HG03558 (cell line): ENCODE measurements at regions not wholly inside any gene's neighbourhood (a gene's known extent, or its start where the extent isn't known, plus 50 kb on each side); places are given as distances from the start of the nearest gene placed in this dataset.
A peak's percentile ranks its signal among the peaks of the same experiment; 100 is the strongest.

Source experiments
- ATAC-seq: cut with Tn5 transposase; IDR thresholded peaks from one replicate; pipeline ENCODE4 v1.9.1; 2021; ENCODE audit warnings: moderate number of reproducible peaks; ENCODE audit not compliant: unreplicated experiment; ENCODE audit errors: extremely low read depth

DNA sequence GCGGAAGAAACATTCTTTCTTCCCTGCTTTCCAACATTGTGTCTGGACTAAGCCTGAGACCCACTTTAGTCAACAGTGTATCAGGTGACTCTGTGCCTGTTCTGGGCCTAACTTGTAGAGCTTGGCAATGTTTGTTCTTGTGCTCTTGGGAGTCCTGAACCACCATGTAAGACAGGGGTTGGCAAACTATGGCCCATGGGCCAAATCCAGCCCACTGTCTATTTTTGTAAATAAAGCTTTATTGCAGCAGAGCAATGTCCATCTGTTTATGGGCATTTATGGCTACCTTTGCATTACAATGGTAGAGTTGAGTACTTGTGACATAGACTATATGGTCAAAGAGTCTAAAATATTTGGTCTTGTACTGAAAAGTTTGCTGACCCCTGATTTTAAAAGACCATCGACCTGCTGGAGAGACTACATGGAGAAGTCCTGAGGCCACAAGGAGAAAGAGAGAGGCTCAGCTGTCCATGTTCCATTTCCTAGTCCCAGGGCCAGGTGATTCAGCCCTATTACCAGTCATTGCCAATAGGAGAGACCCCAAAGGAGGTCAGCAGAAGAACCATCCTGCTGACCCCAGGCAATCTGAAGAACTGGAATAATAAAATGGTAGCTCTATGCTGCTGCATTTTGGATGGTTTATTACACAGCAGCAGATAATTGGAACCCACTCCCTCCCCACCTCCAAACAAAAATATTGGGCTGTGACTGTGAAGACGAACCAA, 211.3 kb downstream of the AUH start:
- no peak for ATAC-seq

DNA sequence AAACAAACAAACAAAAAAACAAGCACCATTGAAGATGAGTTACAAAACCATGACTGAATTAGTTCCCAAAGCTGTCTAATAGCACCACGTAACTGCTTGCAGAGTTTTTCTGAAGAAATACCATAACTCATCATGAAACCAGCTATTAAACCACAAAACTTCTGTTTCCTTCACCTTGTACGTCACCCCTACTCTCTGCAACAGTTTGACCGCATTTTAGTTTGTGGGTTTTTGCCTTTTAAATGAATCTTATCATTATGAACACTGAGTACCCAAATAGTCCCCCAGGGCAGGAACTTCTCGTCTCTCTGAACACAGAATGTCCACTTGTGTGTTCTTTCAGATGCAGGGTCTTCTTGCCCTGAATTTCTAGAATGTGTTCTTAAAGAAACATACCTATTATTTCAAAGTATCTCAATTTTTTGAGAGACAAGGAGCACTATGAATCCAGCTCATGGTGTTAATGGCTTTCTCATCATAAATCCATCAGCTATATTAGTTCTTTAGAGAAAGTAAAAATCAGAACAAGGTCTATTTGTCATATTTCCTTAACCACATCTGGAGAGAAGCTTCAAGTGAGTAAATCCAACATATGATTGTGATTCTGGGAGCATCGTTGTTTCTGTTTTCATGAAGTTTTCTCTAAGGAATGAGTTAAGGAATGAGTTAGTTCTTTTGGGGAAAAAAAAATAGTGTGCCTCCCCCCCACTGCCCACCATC, 210.6 kb downstream of the AUH start:
- ATAC-seq: peak; percentile 76

DNA sequence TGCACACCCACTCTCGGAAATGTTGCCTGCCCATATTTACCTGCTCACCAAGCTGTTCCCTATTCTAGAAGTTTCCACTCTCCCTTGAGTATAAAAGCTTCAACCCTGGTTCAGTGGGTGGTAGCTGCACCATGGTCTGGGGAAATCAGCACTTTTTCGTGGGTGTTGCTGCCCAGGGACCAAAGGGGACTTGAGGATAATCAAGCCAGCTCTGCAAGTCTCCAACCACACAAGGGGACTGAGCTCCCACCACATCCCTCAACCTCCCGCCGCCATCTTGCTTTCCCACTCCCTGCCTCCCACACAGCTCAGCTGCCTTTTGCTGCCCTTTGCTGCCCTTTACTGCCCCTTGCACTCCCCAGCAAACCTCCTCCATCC, 210.0 kb downstream of the AUH start:
- ATAC-seq: no peak

DNA sequence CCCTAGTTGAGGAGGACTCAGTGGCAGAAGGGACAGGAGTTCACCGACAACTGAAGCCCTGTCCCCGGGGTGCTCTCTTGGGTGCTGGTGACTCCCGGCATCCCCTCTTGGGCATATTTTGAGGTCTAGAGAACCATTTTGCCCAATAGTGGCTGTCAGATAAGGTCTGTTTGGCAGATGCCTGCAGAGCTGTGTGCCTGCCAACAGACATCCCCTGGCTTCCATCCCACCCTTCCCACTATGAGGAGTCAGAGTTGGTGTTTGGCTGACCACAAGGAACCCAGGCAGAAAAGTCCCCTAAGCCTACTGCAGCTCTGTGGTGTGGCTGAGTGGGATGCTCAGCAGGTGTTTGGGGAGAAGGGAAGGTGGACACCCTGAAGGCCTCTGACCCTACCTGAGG, 207.0 kb downstream of the AUH start:
- no peak for ATAC-seq

DNA sequence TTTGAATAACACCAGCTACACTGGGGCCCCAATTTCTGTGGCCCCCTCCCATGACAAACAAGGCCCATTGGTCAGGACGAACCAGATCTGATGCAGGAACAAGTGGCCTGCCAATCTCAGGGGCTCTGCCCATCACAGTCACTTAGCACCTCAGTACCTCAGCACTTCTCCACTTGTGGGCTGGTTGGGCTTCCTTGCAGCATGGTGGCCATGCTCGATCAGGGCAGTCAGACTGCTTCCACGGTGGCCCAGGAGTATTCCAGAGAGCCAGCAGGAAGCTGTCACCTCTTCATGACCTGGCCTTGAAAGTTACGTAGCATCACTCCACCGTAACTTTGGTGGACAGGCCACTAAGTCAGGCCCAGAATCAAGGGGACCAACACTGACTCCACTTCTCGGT, 206.5 kb downstream of the AUH start:
- ATAC-seq: no peak

DNA sequence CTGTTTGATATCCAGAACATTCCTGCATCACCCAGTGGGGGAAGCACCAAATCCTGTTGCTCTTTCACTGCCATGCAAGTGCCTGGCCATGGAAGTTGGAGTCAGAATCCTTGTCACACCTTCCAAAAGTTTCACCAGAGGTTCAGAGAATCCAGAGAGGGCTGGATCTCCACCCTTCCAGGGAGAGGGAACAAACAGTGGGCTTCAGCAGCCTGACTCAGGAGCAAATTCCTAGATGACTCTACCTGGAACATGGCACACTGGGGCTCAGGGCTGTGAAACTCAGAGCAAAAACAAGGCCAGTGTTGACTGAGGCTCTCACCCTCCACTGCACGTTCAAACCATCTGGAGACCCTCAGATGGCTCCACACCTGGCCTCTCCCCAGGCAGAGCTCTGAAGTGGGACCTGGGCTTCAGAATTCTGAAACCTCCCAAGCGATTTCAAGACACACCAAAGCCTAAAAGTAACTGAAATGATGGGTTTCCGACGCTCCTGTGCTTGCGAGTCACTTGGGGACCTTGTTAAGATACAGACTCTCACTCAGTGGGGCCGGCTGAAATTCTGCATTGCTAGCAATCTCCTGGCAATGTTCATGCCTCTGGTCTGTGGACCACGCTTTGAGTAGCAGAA, 205.9 kb downstream of the AUH start:
- no peak for ATAC-seq

DNA sequence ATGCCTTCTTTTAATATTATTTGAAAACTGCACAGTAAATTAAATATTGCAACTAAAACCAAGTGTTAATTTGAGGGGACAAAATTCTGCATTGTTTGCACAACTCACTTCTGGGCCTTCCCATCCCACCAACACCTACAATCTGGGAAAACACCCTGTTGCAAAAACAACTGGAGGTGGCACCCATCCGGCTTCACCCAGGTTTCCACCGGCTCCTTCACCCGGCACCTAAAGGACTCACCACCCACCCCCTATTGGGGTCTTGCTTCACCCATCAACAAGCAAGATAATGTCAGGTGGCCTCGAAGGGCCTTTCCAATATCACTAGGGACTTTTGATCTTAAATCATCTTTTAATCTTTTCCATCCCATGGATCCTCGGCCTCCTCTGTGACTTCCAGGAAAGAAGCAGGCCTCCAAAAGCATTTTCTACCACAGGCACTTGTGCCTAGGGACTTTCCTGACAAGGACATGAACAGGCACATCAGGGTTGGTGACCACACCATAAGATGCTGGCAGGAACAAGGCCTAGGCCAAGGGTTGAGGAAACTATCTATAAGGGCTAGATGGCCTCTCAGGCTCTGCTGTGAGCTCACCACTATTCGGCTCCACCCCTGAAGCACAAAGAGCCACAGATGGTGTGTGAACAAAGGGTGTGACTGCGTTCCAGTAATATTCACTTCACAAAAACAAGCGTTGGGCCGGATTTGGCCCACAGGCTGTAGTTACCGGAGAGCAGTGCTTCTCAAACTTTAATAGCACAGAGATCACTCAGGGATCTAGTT, 205.1 kb downstream of the AUH start:
- no peak for ATAC-seq

DNA sequence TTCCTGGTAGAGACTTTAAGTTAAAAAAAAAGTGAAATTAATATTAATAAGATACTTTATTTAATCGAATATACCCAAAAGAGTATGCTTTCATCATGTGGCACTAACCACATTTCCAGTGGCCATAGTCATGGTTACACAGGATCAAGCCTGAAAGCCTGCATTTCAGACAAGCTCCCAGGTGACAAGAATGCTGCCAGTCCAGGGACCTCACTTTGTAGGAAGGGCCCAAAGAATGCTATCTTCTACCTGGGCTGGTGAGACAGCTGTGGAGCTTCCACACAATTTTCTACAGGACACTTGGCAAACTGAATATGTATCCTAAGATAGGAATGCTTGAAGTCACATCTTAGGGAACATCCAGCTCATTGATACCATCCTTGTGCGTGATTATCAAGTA, 203.8 kb downstream of the AUH start:
- ATAC-seq: no peak

DNA sequence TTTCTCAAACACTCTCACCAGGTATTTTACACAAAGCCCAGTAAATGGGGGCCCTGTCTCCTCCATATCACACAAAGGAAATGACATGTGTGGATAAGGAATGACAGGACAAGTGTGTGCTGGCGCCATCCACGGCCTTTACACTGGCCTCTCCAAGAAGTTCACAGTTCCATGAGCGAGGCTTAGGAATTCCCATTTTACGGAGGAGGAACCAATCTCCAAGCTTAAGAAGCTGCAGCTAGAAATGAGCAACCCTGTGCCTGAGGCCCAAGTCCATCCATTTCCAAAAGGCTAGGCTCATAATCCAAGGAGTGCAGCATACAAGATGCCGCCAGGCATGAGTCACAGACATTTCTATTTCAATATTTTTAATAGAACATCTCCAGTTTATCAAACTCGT, 203.4 kb downstream of the AUH start:
- ATAC-seq: no peak

DNA sequence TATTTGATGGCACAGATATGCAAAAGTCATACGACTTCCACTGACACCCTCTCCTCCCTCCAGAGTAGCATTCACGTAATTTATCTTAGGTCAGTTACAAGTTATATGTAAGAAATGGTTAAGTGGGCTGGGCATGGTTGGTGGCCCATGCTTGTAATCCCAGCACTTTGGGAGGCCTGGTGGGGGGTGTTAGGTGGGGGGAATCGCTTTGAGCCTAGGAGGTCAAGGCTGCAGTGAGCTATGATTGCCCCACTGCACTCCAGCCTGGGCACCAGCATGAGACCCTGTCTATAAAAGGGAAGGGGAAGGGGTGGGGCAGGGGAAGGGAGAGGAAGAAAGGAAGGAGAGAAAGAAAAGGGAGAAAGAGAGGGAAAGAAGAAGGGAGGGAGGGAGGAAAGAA, 202.8 kb downstream of the AUH start:
- no peak for ATAC-seq

DNA sequence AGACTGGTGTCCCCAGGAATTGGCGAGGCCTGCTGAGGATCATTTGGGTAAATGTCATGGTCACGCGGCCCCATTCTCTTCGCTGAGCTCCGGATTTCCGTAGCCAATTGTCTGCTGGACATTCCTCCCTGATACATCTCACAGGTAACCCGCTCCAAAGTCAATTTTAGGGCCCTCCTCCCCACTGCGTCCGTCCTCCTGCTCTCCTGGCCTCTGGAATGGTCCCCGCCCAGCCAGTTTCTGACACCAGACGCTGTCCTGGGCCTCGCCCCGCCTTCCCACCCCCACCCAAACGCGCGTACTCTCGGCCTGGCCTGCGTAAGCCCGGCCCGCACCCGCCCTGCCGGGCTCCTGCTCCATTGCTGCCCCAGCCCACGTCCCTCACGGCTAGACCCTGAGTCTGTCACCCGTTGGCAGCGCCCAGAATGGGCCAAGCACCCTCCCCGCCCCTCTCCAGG, 202.0 kb downstream of the AUH start:
- ATAC-seq: no peak

DNA sequence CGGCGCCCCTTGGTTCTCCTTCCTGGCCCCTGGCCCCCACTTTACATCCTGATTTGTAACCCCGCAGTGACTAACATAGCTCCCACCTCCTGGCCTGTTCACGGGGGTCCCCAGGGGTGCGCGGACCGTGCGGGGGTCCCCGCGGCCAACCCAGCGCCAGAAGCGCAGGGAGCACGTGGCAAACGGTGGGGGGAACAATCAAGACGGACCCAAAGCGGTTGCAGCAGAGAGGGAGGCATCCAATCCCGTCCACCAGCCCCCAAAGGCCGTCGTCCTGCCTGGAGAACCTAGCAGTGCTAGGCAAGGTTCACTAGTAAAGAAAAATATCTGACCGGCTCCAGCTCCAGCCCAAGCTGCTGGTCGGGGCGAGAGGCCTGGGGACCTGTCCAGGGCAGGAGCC, 201.5 kb downstream of the AUH start:
- no peak for ATAC-seq

DNA sequence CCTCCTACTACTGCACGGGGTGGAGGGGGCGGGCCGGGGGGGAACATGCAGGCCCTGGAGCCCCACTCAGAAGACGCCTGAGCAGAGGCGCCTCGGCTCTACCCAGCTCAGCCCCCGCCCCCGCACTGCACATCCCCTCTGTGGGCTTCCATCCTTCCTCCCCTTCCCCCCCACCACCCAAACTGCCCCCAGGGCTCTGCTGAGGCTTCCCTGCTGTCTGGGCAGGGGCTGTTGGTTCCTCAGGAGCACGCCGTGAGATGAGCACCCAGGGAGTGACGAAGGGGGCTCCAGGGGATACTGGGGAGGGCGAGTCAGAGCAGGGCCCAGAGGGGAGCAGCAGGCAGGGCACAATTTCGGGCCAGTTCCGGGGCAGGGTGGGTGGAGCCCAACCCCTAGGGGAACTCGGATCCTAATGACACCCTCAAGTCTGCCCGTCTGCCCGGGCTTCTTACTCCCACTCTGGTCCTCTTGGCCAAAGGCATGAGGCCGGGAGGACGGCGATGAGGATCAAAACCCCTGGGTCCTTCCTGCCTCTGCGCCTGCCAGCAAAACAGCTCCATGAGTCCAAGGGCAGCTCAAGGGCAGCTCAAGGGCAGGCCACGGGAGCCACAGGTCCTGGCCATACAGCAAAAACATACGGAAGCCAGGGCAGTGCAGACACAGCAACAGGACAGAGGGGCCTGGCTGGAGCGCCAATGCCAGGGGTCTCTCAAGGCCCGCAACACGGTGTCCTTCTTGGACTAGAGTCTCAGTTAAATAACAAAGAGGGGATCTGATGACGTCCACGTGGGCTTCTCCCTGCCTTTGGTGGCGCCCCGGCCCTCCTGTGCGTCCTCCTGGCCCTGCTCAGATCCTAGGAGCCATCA, 200.9 kb downstream of the AUH start:
- no peak for ATAC-seq

DNA sequence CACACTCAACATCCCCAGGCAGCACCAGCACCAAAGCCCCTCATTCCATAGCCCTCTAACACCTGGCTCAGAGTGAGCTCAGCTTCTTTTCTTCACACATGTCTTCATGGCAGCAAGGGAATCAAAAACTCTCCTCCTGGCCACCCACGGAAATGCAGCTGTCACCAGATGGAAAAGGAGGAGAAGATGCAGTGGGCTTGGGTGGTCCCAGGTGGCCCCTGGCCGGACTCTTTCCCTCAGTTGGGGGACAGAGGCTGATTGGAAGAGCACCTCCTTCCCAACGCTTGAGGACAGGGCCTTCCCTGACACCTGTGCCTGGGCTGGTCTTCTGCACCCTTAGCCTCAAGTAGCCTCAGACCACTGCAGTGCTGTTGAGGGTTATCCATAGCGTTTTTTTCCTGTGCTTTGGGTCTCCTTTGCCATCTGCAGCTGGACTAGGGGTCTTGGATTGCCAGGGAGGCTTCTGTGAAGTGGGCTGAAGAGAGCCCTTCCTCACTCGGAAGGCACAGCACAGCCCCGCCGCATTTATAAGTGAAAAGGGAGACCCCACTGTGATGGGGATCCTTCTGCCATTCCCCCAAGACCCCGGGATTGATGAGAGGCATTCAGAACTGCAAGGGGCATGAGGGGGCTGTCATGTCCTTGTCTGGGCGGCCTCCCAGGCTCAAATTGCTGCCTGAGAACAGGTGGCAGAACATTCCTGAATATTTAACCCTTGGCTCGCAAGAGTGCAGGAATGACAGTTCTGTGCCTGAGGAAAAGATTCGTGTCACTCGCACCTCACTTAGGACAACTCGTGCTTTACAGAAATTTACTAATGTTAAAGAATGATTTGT, 200.0 kb downstream of the AUH start:
- no peak for ATAC-seq

DNA sequence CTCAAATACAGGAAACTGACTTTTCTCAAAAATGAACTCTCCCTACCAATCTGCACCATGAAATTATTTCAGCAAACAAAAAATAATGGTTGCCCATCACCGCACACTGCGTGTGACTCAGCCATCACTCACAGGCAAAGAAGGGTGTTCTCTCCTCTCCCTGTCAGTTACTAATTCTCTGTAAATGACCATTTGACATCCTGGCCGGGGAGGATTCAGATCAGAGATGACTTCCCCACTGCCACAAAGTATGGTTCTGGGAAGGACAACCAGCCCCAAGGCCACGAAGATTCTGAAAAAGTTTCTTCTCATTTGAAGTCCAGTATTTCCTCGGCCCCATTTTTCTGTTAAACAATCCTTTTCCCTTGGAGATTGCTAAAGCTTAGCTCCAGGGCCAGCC, 199.4 kb downstream of the AUH start:
- no peak for ATAC-seq

DNA sequence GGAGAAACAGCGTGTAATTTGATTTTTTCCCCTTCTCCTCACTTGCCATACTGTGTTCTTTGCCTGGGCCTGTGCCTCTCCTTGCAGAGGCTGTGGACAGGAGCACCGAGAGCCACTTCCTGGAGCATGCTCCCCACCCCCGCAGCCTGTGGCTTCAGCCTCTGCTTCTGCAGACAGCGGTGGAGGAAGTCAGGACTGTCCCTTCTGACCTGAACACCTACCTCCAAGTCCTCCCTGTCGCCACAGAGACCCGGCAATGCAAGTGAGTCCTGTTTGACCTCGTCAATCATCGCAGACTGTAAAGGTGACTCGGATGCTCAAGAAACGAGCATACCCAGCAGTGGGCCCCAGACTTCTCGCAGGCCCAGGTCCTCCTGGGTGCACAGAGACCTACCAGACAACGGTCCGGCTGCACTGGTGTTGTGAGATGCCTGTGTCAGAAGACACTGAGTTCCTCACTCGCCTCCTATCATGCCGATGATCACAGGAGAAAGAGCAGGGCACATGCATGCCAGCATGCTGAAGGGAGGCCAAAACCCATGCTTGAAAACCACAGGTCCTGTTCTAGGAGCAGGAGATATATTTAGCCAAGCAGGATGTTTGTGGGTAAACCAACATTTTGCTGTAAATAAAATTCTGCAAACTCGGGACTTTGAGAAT, 198.8 kb downstream of the AUH start:
- no peak for ATAC-seq

DNA sequence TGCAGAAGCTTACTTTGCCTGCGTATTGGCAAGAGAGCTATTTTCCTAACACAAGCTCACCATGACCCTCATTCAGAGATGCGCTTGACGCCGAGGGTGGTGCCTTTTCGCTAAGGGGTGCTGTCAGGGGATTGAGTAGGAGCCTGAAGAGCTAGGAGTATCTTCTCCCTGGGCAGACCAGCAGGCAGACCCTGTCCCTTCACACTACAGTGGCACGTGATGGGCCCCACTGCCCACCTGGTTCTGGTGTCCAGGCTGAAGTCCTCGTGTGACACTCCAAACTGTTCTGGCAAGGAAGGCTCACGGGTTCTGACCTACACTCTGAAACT, 198.3 kb downstream of the AUH start:
- no peak for ATAC-seq

DNA sequence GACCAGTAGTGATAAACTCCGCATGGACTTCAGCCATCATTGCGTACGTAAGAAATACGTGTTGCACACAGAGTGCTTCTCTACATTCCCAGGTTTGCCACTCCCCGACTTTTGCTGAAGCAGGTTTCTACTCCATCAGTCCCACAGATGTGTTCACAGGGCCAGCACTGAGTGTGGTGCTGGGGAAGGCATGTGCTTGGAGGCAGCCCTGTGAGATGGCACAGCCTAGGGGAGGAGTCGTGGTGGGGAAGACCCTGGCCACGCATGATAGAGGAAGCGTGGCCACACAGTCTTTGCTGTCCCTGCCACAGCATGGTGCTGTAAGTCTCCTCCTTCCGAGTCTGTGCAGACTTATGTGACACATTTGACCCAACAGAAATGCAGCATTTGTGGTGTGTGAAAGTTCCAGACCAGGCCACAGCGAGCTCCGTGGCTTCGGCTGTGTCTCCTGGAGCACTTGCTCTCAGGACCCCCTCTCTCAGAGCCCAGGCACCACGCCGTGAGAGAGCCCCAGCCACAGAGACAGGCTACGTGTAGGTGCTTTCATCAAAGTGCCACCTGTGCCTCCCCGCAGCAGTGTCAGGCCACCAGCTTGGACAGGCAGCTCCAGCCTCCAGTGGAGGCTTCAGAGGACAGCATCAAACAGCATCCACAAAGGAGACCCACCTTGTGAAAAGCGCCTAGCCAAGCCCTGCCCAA, 197.8 kb downstream of the AUH start:
- ATAC-seq: peak; percentile 43
